ENCODE measurements at regions not wholly inside any gene's neighbourhood (a gene's known extent, or its start where the extent isn't known, plus 50 kb on each side); places are given as distances from the start of the nearest gene placed in this dataset.

DNA sequence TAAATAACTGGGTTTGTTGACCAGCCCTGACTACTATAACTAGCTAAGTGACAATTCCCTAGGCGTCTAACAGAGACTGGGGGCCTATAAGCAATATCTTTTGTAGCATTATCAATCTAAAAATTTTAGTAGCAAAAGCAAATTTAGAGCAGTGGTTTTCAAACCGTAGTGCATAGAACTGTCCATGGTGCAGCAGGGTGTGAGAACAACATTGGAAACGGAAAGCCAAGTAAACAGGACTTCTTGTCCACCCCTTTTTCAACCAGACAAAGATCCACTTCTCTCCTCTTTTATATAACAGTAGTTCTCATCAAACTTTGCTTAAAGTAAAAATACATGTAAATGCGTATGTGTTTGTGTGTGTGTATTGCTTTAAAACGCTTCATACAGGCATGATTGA, 1099.1 kb upstream of the ATXN8OS start:
- TF ChIP-seq, protein P1, sequence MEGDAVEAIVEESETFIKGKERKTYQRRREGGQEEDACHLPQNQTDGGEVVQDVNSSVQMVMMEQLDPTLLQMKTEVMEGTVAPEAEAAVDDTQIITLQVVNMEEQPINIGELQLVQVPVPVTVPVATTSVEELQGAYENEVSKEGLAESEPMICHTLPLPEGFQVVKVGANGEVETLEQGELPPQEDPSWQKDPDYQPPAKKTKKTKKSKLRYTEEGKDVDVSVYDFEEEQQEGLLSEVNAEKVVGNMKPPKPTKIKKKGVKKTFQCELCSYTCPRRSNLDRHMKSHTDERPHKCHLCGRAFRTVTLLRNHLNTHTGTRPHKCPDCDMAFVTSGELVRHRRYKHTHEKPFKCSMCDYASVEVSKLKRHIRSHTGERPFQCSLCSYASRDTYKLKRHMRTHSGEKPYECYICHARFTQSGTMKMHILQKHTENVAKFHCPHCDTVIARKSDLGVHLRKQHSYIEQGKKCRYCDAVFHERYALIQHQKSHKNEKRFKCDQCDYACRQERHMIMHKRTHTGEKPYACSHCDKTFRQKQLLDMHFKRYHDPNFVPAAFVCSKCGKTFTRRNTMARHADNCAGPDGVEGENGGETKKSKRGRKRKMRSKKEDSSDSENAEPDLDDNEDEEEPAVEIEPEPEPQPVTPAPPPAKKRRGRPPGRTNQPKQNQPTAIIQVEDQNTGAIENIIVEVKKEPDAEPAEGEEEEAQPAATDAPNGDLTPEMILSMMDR (IDR thresholded peaks at IDR 0.05; ENCODE audit: low read depth, low read length) = no peak

DNA sequence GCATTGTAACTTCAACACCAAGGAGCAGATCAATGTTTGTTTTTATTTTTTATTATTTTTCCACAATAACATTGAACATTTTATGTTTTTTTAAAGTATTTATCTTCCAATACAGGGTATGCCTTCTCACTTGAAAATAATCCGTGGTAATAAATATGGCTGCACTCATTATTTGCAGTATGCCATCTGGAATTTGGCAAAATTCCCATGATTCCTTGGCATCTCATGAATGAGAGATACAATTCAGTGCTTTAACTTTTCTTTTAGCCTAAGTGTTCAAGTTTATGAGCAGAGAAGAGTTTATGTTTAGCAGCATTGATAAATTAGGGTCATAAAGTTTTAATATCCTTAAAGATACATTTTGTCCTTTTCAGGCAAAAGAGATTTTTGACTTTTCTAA, 1109.6 kb upstream of the ATXN8OS start:
- TF ChIP-seq, protein P1 (IDR thresholded peaks at IDR 0.05; ENCODE audit: low read depth, low read length) = no peak
- DNase-seq (ENCODE audit: extremely low read depth, low read depth) = no peak

More for the DNA sequence above, 1099.1 kb upstream of the ATXN8OS start:
- DNase-seq (ENCODE audit: extremely low read depth, low read depth) = no peak

DNA sequence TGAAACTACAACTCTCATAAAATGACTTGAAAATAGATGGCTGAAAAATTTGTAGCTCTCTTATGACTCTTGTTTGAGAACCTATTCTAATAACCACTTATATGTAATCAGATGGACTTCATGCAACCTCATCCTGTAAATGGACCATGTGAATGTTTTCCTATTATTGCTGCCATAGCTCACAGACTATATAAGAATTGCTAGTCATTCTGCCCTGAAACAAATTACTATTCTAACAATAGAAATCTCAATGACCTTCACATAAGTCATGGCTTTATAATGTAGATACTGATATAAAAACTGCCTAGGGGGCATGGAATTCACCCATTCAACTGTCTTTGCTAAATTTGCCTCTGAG, 1111.0 kb upstream of the ATXN8OS start:
- TF ChIP-seq, protein P1 (IDR thresholded peaks at IDR 0.05; ENCODE audit: low read depth, low read length) = no peak

DNA sequence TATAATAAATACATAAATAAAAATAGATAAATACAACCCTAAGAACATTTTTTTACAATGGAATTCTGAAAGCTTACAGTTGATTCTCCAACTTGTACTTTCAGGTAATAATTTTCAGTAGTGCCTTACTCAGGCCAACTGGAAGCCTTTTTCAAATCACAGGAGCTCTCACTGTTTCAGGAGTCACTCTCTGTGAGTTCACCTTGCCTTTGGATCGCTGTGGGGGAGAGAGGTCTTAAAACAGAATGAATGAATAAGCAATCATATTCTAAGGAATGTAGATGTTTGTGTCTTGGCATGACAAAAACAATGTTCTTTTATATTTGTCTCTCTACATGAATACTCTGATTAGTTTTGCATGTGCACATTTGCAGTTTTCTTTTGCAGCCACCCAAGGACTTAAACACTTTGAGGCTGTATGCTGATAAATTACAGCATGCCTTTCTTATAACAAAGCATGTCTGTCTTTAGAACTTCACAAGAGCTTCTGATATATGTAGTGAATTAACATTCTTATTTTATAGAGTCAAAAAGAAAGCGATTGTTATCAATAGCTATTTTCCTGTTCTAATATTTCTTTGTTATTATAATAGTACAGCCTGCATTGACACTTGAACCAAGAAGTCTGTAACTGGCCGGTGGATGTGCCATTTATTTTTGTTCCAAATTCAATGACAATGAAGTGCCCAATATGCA, 1111.5 kb upstream of the ATXN8OS start:
- DNase-seq (ENCODE audit: extremely low read depth, low read depth) = no peak
- TF ChIP-seq, protein P1 (IDR thresholded peaks at IDR 0.05; ENCODE audit: low read depth, low read length) = no peak

More for the DNA sequence above, 1111.0 kb upstream of the ATXN8OS start:
- DNase-seq (ENCODE audit: extremely low read depth, low read depth) = no peak

DNA sequence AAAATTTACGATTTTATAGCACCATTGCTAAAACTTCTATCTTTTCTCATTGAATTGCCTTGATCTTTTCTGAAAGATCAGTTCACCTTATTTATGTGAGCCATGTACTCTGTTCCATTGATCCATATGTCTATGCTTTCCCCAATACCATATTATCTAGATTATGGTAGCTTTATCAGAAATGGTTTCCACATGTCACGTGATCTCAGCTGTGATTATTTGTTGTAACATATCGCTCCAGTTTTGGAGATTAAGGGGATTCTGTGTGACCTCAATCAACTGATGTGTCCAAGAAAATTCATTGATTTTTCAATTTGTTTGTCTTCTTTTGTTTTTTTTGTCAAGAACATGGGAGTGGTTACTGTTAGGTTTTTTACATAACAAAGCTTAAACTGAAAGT, 1114.5 kb upstream of the ATXN8OS start:
- DNase-seq (ENCODE audit: extremely low read depth, low read depth) = no peak
- TF ChIP-seq, protein P1 (IDR thresholded peaks at IDR 0.05; ENCODE audit: low read depth, low read length) = no peak

DNA sequence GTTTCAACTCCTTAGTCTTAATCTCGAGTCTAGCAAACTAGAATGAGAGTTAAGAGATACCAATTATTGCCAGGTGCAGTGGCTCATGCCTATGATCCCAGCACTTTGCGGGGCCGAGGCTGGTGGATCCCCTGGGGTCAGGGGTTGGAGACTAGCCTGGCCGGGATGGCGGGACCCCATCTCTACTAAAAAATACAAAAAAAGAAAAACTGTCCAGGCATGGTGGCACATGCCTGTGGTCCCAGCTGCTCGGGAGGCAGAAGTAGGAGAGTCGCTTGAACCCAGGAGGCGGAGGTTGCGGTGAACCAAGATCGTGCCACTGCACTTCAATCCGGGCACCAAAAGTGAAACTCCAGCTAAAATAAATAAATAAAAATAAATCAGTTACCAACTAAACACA, 1119.5 kb upstream of the ATXN8OS start:
- no peak for DNase-seq (ENCODE audit: extremely low read depth, low read depth)
- TF ChIP-seq, protein P1 (IDR thresholded peaks at IDR 0.05; ENCODE audit: low read depth, low read length) = no peak

DNA sequence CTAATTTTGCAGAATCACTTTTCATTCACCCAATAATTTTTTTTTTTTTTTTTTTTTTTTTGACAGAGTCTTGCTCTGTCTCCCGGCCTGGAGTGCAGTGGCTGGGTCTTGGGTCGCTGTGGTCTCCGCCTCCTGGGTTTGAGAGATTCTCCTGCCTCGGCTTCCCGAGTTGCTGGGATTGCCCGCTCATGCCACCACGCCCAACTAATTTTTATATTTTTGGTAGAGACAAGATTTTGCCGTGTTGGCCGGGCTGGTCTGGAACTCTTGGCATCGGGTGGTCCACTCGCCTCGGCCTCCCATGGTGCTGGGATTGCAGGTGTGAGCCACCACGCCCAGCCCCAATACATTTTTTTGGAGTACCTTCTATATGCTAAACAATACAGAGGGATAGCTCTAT, 1120.0 kb upstream of the ATXN8OS start:
- TF ChIP-seq, protein P1 (IDR thresholded peaks at IDR 0.05; ENCODE audit: low read depth, low read length) = no peak
- no peak for DNase-seq (ENCODE audit: extremely low read depth, low read depth)
